HG03558 (cell line): ENCODE measurements at regions not wholly inside any gene's neighbourhood (a gene's known extent, or its start where the extent isn't known, plus 50 kb on each side); places are given as distances from the start of the nearest gene placed in this dataset.

ENCODE experiments used
- ATAC-seq: cut with Tn5 transposase; IDR thresholded peaks from one replicate; pipeline ENCODE4 v1.9.1; 2021; ENCODE audit warnings: moderate number of reproducible peaks; ENCODE audit not compliant: unreplicated experiment; ENCODE audit errors: extremely low read depth

DNA sequence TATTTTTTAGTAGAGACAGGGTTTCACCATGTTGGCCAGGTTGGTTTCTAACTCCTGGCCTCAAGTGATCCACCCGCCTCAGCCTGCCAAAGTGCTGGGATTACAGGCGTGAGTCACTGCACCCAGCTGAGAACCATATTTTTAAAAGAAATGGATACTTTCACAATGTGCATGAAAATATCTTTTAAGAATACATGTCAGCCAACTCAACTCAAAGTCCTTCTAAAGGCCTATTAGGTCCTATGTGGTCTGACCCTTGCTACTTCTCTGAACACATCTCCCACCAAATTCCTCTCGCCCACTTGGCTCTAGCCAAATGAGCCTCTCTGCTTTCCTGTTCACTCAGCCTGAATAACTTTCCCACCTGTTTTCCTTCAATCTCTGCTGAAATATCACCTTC lies 119.6 kb downstream of the MTX2 start:
- ATAC-seq, result no peak

DNA sequence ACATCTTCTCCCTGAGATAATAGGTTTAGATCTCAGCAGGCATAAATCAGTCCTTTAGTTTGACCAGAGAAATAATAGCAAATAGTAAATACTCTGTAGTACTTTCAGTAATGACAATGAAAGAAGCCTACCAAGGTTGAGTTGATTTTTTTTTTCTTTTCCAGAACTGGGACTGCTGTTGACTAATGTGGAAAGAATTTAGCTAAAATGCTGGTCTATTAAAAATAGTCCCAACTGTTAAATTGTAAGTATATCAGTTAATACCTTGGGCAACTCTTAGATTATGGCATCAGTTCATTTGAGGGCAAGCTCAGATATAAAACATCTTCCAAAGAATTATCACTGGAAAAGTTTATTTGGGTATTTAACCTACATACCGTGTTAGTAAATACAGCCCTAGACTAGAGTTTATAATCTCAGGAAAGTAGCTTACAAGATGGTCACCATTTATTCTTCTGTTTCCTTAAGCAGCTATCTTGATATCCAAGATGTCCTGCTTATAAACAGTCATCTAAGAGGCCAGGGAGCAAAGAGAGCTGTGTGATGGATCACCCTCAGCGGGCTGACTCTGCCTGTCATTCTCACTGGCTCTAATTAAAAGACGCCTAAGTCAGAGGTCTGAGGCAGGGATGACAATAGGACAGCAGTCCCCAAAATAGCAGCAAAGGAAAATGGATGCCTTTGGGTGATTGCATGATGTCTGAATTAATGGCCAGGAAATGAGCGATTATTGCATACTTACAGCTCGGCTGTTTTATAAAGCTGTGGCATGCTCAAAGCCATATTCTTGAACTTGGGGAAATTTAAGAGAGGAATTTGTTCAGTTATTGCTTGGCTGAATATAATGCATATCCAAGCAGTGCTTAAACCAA lies 121.3 kb downstream of the MTX2 start:
- no peak for ATAC-seq

DNA sequence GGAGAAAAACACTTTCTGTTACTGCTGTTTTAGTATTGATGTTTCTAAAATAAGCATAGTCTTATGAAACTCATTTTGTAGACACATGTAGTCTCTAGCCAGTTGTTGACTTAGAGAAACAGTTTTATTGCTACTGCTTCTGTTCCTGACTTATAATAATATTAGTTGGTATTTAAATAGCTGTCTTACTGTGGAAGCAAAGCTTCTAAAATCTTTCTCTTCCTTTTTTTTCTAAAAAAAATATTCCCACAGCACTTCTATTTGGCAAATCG lies 121.8 kb downstream of the MTX2 start:
- ATAC-seq, result no peak

DNA sequence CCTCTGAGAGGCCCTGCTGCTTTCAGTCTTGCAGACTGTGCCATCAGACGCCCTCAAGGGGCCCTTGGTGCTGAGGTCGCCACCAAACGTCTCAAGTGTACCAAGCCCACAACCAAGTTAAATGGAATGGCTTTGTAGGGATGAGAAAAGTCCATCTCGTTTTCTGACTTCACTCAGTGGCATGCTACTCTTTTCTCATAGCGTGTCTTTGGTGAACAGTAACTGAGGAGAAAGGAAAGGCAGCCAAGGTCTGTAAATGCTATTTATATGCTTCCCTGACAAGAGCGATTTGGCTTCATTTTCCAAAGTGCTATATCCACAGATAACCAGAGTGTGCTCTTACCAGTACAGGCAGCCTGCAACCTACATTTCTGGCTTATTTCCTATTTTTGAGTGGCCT lies 123.0 kb downstream of the MTX2 start:
- no peak for ATAC-seq

DNA sequence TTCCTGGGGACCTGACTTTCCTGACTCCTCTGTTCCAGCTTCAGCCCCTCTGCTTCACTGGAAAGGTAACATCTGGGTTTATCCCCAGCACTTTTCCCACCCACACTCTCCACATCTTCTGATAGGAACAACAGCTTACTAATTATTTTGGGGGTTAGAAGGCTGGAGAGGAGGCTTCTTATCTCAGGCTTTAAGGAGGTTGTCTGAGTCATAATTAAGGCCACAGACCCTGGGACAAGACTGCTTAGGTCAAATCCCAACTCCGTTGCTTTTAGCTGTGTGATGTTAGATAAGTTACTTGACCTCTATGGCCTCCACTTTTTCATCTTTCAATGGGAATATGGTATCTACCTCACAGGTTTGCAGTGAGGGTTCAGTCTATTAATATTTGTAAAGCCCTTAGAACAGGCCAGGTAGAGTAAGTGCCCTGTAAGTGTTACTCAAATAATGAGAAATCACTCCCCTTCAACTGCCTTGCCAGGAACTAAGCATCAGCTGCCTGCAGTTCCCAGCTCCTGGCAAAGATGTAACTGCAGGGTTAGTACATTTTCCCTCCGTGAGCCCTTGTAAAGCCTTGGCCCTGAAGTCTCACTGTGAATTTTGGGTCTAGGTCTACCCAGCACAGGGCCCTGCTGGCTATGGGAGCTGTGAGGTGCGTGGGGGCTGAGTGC lies 123.6 kb downstream of the MTX2 start:
- ATAC-seq, result no peak

DNA sequence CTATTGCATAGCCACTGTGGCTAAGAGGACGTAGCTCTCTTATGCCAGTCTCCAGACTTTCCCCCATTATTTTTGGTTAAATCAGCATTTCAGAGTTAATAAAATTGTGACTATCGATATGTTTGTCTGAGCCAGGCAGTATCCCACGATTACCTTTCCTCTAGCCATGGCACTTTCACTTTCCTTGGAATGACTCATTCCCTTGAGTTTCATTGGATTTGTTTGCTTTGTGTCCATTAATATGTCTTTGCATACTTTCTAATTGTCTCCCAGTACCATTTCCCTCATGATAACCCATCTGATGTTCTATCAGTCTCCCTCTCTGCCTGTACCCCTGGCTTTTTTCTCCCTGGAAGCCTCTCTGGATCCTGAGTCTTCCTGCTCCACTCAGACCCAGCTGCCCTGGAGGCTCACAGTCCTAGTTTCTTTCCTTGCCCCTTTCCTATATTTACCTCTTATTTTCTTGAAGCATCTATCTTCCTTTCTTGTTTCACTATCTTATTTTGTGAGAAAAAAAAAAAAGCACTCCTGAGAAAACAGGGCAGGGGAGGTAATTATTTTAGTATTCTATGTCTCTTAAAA lies 126.1 kb downstream of the MTX2 start:
- no peak for ATAC-seq

DNA sequence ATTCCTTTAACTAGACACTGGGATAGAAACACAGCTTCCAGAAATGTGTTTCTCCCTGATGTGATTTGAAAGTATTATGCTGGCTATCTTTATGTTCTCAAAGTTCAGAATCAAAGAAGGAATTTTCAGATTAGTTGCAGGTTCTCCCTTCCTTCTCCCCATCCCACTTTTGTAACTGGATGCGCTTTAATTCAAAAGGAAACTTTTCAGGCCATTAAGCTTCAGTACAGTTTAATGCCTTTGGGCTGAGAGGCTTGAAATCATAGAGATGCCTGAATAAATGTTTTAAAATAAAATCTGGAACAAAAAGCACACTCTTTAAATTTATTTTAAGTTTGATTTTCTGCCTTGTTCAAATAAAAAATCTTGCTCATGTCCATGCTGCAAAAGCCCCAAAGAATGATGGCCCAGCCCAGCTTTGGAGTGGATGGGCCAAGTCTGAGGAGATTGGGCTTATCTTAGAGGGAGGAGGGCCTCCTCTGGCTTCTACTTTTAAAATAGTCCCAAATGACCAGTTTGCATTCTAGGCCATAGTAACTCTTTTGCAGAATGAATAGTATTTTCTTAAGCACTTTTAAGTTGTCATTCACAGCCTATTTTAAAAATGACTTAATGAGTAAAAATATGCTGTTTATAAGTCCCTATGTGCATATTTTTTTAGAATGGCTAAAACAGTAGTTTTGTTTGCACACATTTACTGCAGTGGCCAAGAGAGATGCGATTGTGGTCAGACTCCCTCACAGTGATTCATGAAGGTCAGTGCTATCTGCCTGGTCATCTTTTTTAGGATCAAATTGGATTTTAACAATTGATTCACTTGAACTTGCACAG lies 129.2 kb downstream of the MTX2 start:
- ATAC-seq, result no peak

DNA sequence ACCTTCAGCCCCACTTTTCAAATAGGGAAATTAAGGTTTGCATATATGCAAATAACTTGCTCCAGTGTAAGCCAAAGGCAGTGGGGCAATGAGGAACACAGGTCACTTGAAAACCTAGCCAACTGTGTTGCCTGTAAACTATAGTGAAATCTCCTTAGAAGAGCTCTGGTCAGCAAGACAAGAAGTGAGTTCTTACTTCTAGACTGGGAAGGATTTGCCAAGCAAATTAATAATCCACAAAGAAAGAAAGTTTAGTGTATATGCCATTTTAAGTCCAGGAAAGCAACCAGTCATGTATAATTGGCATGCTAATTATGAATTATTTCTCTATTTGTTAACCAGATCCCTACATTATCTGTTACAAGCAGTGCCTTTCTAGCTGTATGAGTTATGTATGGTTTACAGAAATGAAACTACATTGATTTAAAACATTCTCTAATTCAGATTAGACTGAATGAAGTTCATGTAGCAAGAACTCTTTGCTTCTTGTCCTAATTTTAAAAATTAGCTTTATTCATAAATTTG lies 129.9 kb downstream of the MTX2 start:
- ATAC-seq, result no peak

DNA sequence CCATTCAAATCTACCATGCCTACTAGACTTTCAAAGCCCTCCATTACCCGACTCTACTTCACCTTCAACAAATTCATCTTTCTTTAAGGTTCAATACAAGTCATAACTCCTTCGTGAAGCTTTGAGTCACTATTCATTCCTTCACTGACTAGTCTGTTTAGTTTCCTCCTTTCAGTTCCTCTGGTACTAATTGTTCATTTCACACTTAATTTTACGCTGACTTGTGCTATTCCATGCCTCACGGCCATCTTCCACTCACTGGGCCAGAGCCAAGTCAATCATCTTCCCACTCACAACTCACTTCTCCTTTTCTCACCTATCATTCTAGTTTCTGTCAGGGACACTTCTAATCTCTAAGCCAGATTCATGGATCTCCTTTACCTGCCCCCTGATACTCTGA lies 136.2 kb downstream of the MTX2 start:
- peak; percentile 72 for ATAC-seq

DNA sequence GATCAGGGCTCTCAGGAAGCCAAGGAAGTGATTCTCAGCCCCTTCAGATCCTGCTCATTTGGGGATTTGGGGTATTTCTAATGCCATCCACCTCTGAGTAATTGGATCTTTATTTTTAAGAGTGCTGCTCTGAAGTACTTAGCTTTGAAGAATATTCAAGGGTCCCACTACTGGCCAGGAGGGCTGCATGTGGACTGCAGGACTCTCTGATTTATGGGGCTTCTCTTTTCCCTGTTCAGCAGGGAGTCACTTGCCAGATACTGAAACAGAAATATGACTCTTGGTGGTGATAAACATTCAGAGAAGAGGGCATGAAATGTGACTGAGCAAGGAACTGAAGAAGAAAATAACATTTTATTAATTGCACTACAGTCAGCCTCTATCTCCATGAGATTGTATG lies 138.5 kb downstream of the MTX2 start:
- no peak for ATAC-seq

DNA sequence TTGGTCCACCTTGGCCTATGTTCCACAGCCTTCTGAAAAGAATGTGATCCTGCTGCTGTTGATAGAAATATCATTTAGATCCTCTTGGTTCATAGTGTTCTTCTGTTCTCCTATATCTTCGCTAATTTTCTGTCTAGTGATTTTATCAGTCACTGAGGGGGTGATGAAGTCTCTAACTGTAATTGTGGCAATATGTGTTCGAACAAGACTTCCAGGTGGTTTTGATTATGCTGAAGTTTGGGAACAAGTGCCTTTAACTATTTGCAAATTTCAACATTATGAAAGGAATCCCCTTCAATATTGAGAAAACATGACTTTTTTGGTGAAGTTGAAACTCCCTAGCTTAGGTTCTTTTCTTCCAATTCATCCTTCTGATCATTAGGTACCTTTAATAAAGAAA lies 140.4 kb downstream of the MTX2 start:
- ATAC-seq, result no peak

DNA sequence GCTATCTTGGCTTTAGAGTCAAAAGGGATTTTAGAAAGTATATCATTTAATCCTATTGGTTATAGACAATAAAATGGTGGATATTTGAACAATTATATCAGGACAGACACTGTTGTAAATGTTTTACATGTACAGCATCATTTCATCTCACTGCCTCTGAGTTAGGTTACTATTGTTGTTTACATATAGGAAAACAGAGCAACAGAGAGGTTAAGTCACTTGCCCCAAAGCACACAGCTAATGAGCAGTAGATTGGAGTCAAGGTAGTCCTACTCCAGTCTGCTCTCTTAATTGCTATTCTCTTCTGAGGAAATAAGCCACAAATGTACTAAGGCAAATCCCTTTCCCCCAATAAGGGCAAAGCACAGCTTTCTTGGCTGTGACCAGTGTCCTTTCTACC lies 142.9 kb downstream of the MTX2 start:
- no peak for ATAC-seq

DNA sequence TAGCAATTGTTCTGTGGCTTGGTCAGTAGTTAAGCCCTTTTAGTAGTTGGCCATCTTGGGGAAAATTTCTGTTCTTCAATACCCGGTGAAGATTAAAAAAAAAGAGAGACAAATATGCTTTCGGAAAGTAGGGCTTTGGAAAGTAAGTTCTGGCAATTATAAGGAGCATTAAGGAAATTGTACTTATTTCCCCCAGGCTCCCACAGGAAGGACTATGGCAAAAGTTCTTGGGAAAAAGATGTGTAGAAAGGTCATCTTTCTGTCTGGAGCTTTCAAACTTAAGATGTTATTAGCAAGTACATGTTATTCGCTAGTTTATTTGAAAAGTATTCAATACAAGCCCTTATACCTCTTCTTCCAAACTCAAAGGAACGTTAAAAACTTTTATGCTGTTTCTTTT lies 144.5 kb downstream of the MTX2 start:
- no peak for ATAC-seq

DNA sequence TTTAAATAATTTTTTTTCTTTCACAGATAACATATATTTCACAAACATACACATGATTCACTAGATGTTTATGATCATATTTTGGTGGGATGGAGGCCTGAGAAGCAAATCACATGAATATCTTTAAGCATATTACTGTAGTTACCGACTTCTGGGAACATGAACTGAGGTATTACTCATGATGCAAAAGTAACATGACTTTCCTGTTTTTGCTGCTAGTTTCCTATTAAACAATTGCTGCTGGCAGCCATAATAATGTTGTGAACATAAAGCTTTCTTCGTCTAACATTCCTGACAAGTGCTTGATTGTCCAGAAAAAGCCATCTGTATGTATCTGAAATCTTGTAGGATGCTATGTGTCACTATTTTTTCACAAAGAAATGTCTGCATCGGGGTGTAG lies 145.4 kb downstream of the MTX2 start:
- no peak for ATAC-seq

DNA sequence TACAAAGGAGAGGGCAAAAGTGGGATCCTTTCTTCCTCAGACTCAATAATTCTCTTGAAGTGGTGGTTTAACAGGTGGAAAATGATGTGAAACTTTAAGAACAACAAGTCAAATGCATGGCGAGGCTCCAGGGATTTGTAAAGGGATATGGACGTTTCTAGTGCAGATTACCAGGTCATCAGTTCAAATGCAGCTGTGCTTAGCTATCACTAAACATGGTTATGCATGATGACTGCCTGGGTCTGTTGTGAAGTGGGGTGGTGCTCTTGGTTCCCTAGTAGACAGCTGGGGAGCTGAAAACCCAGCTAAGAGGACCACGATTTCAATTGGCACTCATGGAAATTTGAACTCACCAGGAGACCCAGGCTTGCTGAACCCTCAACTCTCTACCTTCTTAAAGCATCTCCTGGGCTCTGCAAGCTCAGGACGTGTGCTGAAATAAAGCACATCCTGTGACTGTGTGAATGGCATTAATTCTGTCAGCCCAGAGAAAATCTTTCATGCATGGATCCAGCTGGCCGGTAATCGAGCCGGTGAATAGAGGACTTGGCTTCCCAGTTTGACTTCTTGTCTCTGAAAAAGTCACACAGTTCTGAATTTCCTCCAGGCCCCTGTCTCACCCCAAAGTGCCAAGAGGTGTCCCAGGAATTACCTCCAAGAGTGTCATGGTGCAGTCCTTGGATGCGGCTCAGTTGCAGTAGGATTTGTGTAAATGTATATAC lies 146.1 kb downstream of the MTX2 start:
- no peak for ATAC-seq

DNA sequence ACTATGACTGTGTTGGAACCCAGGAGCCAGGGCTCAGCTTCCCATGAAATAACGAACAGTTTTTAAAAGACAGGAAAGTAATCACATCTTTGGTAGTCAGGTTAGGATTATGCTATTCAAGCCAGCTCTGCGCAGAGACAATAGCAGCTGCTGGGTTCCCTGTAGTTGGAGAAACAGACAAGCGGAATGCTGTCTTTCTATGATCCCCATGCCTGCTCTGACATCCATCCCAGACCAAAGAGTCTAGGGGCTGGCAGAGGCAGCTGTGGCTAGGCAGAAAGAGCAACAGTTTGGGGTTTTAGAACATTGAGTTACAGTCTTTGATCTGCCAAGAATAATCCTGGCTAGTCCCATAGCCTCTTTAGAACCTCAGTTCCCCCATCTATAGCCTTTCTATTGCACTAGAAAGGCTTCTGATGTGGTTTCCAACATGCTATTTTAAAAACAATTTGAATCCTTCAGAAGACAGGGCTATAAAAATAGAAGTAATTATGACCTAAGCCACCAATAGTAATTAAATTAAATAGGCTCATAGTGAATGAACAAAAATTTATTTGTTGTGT lies 146.8 kb downstream of the MTX2 start:
- ATAC-seq, result no peak

DNA sequence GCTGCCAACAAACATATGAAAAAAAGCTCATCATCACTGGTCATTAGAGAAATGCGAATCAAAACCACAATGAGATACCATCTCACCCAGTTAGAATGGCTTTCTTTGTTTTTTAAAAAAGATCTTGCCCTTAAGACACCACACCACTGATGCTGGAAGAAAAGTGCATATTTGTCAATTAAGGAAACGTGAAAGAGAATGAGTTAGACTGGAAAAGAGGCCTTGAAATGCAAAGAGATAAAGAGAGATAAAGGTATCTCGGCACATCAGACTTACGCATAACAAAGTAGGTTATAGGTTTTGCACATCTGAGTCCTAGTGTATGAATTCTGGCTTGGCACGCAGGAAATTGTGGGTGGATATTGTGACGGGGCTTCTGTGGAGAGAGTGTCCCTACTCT lies 149.5 kb downstream of the MTX2 start:
- ATAC-seq, result no peak

DNA sequence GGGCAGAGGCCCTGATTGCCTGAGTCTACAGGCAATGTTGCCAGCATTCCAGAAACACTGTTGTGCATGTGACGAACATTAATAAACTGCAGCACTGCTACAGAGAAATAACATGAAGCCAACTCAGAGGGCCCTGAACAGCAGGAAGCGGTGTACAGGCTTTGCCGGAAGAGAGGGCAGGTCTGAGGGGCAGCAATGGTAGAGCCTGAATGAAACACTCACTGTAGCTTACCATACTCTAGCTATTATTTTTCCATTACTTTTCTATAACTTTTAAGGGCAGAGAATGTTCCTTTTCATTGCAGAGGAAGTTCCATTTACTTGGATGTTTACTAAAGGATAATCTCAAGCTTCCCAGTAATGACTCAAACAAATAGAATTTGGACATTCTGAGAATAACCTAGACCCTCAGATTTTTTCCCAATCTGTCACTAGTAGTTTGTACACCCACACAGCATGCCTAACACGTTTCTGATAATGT lies 150.4 kb downstream of the MTX2 start:
- no peak for ATAC-seq

DNA sequence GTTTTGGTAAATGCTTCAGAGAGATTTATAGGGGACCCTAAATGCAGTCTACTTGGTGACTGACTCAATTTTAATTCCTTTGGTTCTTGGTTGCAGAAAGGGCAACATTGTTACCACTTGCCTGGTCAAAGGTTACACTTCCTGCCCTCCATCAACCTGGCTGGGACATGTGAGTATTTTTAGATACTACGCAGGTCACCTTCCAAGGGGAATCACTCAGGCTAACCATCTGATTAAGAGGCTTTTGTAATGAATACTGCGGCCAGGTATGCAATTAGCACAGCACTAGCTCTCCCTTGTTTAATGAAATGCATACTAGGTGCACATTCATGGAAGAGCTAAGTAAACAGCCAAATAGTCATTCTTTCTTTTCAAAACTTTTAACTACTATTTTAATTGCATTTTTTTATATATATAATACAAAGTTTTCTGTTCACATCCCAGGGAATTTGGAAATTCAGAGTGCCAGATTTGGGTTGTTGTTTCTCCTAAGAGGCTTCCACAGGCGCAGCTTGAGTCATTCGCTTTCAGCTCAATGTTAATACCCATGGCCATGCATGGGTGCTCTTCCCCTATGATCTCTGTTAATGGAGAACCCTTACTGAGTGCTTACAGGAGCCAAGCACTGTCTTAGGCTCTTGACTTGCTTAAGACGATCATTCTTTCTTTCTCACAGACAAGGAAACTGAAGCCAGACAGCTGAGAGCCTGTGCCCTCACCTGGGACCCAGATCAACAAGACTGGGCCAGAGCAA lies 152.2 kb downstream of the MTX2 start:
- no peak for ATAC-seq
